ENCODE measurements at regions not wholly inside any gene's neighbourhood (a gene's known extent, or its start where the extent isn't known, plus 50 kb on each side); places are given as distances from the start of the nearest gene placed in this dataset.
"Not testable (repeated sequence)": the region's sequence is repeated elsewhere in the genome, so short reads cannot be mapped to it uniquely, and the experiment has no call there.

DNA sequence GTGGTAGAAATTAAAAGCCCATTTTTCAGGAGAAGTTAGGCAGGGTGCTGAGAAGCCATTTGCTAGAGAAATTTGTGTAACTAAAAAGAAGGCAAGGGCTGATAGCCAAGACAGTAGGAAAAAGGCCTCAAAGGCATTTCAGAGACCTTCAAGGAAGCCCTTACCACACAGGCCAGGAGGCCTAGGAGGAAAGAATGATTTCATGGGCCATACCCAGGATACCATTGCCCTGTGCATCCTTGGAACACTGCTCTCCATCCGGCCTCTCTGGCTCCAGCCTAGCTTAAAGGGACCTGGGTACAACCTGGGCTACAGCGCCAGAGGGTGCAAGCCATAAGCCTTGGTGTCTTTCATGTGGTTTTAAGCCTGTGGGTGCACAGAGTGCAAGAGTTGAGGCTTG lies 193.6 kb upstream of the GRM7 start:
- TF ChIP-seq, protein P1, sequence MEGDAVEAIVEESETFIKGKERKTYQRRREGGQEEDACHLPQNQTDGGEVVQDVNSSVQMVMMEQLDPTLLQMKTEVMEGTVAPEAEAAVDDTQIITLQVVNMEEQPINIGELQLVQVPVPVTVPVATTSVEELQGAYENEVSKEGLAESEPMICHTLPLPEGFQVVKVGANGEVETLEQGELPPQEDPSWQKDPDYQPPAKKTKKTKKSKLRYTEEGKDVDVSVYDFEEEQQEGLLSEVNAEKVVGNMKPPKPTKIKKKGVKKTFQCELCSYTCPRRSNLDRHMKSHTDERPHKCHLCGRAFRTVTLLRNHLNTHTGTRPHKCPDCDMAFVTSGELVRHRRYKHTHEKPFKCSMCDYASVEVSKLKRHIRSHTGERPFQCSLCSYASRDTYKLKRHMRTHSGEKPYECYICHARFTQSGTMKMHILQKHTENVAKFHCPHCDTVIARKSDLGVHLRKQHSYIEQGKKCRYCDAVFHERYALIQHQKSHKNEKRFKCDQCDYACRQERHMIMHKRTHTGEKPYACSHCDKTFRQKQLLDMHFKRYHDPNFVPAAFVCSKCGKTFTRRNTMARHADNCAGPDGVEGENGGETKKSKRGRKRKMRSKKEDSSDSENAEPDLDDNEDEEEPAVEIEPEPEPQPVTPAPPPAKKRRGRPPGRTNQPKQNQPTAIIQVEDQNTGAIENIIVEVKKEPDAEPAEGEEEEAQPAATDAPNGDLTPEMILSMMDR (IDR thresholded peaks at IDR 0.05; ENCODE audit: borderline replicate concordance, insufficient read depth, low read depth, low read length) = no peak
- no peak overlapping the region for H3K4me3 ChIP-seq (ENCODE audit: low read depth, low read length)

DNA sequence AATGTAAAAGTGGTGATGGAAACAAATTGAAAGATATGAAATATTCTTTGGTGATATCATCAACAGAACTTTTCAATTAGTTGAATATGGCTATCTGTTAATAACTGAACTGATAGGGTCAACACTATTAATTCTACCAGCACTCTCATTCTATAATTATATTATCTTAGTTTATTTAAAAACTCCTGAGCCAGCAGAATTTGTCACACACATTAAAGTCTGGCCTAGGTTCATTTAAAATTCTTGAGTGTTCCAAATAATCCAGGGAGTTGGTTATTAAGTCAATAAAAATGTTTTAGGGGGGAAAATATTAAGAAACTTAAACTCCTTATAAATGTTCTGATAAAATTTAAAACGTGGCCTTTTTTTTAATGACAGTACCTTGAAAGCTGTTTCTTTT lies 189.6 kb upstream of the GRM7 start:
- TF ChIP-seq, protein P1 (IDR thresholded peaks at IDR 0.05; ENCODE audit: borderline replicate concordance, insufficient read depth, low read depth, low read length) = no peak
- H3K4me3 ChIP-seq (ENCODE audit: low read depth, low read length) = no peak overlapping the region

DNA sequence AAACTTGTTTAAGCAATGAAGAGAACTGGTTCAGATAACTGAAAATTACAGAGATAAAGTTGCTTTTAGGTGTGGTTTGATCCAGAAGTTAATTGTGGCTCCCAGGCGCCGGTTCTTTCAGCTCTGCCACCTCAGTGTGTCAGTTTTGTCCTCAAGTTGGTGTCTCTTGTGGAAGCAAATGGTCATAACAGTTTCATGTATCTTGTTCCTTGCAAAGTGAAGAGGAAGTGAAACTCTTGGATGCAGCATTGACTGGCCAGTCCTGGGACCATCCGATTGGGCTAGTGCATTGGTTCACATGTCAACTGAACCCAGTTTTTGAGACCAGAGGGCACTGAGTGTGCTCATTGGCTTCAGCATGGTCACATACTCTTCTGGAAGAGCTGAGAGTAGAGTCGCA lies 181.4 kb upstream of the GRM7 start:
- no peak overlapping the region for H3K4me3 ChIP-seq (ENCODE audit: low read depth, low read length)
- TF ChIP-seq, protein P1 (IDR thresholded peaks at IDR 0.05; ENCODE audit: borderline replicate concordance, insufficient read depth, low read depth, low read length) = no peak

DNA sequence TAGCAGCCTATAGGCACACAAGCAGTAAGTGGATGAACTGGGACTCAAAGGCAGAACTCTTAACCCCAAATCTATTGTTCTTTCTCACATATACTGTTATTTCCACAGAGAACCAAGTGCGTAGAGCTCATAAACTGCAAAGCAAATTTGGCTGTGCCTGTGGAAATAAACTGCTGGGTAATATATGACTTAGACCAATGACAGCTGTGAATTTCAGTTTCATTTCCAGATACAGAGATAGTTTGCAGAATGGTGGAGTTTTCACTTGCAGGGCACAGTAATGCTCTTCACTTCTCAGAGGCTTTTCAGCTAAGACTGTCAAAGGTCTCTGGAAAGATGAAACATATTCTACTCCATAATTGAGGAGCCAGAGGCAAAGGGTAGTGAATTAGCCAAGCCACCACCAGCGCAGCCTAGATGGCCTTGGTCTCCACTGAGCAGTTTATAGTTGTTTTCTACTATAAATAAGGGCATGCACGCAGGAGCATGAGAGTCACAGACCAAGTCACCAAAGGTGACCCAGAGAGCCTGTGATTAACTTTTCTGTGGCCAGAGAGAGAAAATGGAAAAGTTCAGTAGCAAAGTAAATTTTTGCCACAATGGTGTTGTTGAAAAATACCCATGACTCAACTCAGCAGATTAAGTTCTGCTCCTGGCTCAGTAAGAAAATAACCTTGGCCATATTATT lies 180.7 kb upstream of the GRM7 start:
- no peak overlapping the region for H3K4me3 ChIP-seq (ENCODE audit: low read depth, low read length)
- TF ChIP-seq, protein P1 (IDR thresholded peaks at IDR 0.05; ENCODE audit: borderline replicate concordance, insufficient read depth, low read depth, low read length) = no peak

DNA sequence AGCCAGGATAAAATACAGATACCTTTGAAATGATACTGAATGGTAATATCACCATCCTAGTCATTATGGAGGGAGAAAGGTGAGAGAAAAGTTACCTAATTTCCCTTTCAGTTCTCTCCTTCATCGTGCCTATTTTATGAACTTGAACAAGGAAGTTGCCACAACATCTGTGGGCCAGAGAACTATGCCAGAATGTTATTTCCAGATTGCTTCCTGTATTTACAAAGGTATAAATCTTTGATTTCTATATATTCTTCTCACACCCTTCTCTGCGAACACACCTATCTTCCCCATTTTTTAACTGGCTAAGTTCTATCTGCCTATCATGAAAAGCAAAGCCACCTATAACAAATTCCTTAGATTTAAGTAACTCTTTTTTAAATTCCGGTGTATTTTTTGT lies 163.6 kb upstream of the GRM7 start:
- TF ChIP-seq, protein P1 (IDR thresholded peaks at IDR 0.05; ENCODE audit: borderline replicate concordance, insufficient read depth, low read depth, low read length) = no peak
- no peak overlapping the region for H3K4me3 ChIP-seq (ENCODE audit: low read depth, low read length)

DNA sequence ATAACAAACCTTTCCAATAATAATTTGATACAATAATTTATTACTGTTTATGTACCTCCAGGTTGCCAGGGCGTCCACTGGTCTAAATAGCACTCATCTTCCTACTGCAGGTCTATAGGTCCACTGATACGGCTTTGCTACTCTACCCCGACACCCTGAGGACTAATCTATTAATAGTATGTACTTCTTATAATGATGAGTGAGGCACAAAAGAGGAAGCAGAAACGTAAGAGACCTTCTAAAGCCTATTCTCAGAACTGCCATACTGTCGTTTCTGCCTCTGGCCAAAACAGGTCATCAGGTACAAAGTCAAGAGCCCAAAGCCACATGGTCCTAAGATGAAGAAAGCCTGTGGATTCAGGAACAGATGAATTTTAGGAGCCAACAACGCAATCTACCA lies 163.2 kb upstream of the GRM7 start:
- no peak overlapping the region for H3K4me3 ChIP-seq (ENCODE audit: low read depth, low read length)
- TF ChIP-seq, protein P1 (IDR thresholded peaks at IDR 0.05; ENCODE audit: borderline replicate concordance, insufficient read depth, low read depth, low read length) = no peak

DNA sequence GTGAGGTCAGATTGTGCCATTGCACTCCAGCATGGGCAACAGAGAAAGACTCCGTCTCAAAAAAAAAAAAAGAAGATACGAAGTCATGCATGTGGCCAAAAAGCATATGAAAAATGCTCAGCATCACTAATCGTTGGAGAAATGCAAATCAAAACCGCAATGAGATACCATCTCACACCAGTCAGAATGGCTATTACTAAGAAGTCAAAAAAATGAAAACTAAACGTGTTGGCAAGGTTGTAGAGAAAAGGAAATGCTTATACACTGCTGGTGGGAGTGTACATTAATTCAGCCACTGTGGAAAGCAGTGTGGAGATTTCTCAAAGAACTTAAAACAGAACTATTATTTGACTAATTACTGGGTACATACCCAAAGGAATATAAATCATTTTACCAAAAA lies 156.1 kb upstream of the GRM7 start:
- not testable (repeated sequence) for H3K4me3 ChIP-seq (ENCODE audit: low read depth, low read length)
